ENCODE measurements at regions not wholly inside any gene's neighbourhood (a gene's known extent, or its start where the extent isn't known, plus 50 kb on each side); places are given as distances from the start of the nearest gene placed in this dataset.

GRCh38 chr3:145411605-145412004, 749.4 kb downstream of the PLOD2 start:
- H3K4me1 ChIP-seq (replicated peaks; ENCODE audit: insufficient read depth) = no peaks in the 10 kb centered on the region
- no peaks in the 10 kb centered on the region for H3K27me3 ChIP-seq (ENCODE audit: insufficient read depth, low read depth)
- ChIA-PET CTCF (no interaction called here), POLR2A (ENCODE audit: unreplicated experiment) (no interaction called here)
- intact Hi-C loops (cut with micrococcal nuclease; ENCODE audit: unreplicated experiment) = no loop called here
- no peaks in the 10 kb centered on the region for H3K36me3 ChIP-seq (ENCODE audit: low read depth)
- no peak overlapping the region for H3K27ac ChIP-seq
- H3K4me3 ChIP-seq = no peak overlapping the region
- no peaks in the 10 kb centered on the region for H3K79me2 ChIP-seq (ENCODE audit: low read depth)
- H3K9me3 ChIP-seq (ENCODE audit: insufficient read depth, low read depth) = no peaks in the 10 kb centered on the region
- DNase-seq = no peak
- no peaks in the 10 kb centered on the region for H3K9me2 ChIP-seq (ENCODE audit: insufficient read depth)
- no peak overlapping the region for H2AFZ ChIP-seq
- TF ChIP-seq EZH2 (IDR thresholded peaks at IDR 0.05; ENCODE audit: low read depth) (no peak), CTCF (conservative IDR thresholded peaks at IDR 0.05) (no peak)
- no peaks in the 10 kb centered on the region for H4K20me1 ChIP-seq (ENCODE audit: insufficient read depth)
- no peak overlapping the region for H3K4me2 ChIP-seq
- no peaks in the 10 kb centered on the region for H3F3A ChIP-seq (ENCODE audit: insufficient read depth, low read depth)
- no TSS peak for BruUV-seq (replicated peaks)

GRCh38 chr3:145417678-145418077, 743.3 kb downstream of the PLOD2 start:
- H3K4me2 ChIP-seq = no peak overlapping the region
- no TSS peak for BruUV-seq (replicated peaks)
- no peaks in the 10 kb centered on the region for H3K9me3 ChIP-seq (ENCODE audit: insufficient read depth, low read depth)
- POLR2A ChIA-PET (ENCODE audit: unreplicated experiment) = no interaction called here
- no peaks in the 10 kb centered on the region for H3K36me3 ChIP-seq (ENCODE audit: low read depth)
- intact Hi-C loops (cut with micrococcal nuclease; ENCODE audit: unreplicated experiment) = no loop called here
- no peak overlapping the region for H3K4me3 ChIP-seq
- no peaks in the 10 kb centered on the region; the same call in 1 of the 2 replicates for H3F3A ChIP-seq (ENCODE audit: insufficient read depth, low read depth)
- no peak for DNase-seq
- CTCF ChIA-PET = no interaction called here
- H4K20me1 ChIP-seq (ENCODE audit: insufficient read depth) = no peaks in the 10 kb centered on the region
- no peaks in the 10 kb centered on the region for H3K27me3 ChIP-seq (ENCODE audit: insufficient read depth, low read depth)
- H3K9me2 ChIP-seq (ENCODE audit: insufficient read depth) = no peaks in the 10 kb centered on the region
- no peaks in the 10 kb centered on the region for H3K79me2 ChIP-seq (ENCODE audit: low read depth)
- no peak overlapping the region for H2AFZ ChIP-seq
- no peak for TF ChIP-seq EZH2 (IDR thresholded peaks at IDR 0.05; ENCODE audit: low read depth)
- TF ChIP-seq CTCF (conservative IDR thresholded peaks at IDR 0.05) = no peak
- H3K4me1 ChIP-seq (replicated peaks; ENCODE audit: insufficient read depth) = no peaks in the 10 kb centered on the region
- H3K27ac ChIP-seq = no peak overlapping the region

- Histone ChIP-seq H3F3A (ENCODE audit: insufficient read depth, low read depth) (no peaks in the 10 kb centered on the region; the same call in 1 of the 2 replicates), H3K4me2 (no peak overlapping the region), H3K4me3 (no peak overlapping the region), H3K79me2 (ENCODE audit: low read depth) (no peaks in the 10 kb centered on the region), H4K20me1 (ENCODE audit: insufficient read depth) (no peaks in the 10 kb centered on the region), H3K9me2 (ENCODE audit: insufficient read depth) (no peaks in the 10 kb centered on the region), H2AFZ (no peak overlapping the region), H3K9me3 (ENCODE audit: insufficient read depth, low read depth) (no peaks in the 10 kb centered on the region), H3K27ac (no peak overlapping the region), H3K4me1 (replicated peaks; ENCODE audit: insufficient read depth) (no peaks in the 10 kb centered on the region), H3K27me3 (ENCODE audit: insufficient read depth, low read depth) (no peaks in the 10 kb centered on the region), H3K36me3 (ENCODE audit: low read depth) (no peaks in the 10 kb centered on the region)
- ChIA-PET POLR2A (ENCODE audit: unreplicated experiment) (no interaction called here), CTCF (no interaction called here)
- no TSS peak for BruUV-seq (replicated peaks)
- TF ChIP-seq CTCF (conservative IDR thresholded peaks at IDR 0.05) = no peak
- TF ChIP-seq EZH2 (IDR thresholded peaks at IDR 0.05; ENCODE audit: low read depth) = no peak
- no peak for DNase-seq
- intact Hi-C loops (cut with micrococcal nuclease; ENCODE audit: unreplicated experiment) = no loop called here
These were observed 738.4 kb downstream of the PLOD2 start for GRCh38 chr3:145422556-145422955.

Measured in PC-9 (cell line).